ENCODE measurements at regions not wholly inside any gene's neighbourhood (a gene's known extent, or its start where the extent isn't known, plus 50 kb on each side); places are given as distances from the start of the nearest gene placed in this dataset.

DNA sequence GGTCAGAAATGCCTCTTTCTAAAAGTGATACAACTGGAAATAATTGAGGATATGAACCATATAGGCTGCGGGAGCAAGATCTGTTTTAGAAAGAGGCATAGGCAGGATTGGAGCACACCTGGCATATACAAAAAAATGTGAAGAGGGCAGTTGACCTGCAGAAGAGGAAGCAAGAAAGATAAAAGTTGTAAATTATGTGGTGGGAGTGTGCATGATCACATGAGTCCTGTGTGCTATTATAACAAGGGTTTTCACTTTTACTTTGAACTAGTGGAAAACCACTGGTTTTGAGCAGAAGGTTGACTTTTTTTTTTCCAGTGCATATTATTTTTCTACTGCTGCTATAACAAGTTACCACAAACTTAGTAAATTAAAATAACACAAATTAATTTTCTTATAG is 489.3 kb downstream of the ANXA1 start:
- Histone ChIP-seq H3K27ac (ENCODE audit: low read depth in 1 of 2, low read length in 2 of 2) (no peak overlapping the region), H3K79me2 (ENCODE audit: insufficient read depth, low read length) (no peaks in the 10 kb centered on the region), H3K4me1 (ENCODE audit: control insufficient read depth in 1 of 2, insufficient read depth in 2 of 2, low read length in 2 of 2) (no peaks in the 10 kb centered on the region), H3K36me3 (replicated peaks in 1 of 2; ENCODE audit: control insufficient read depth in 1 of 2, insufficient read depth in 2 of 2, low read length in 2 of 2) (no peaks in the 10 kb centered on the region), H3K9me3 (replicated peaks in 1 of 2; ENCODE audit: control insufficient read depth in 1 of 2, insufficient read depth in 1 of 2, low read length in 2 of 2) (peaks cover 0 to 4% of the 10 kb centered on the region in 2 donors), H3K27me3 (ENCODE audit: control insufficient read depth in 2 of 2, insufficient read depth in 2 of 2, low read length in 2 of 2) (no peaks in the 10 kb centered on the region), H3K4me3 (replicated peaks in 1 of 3; ENCODE audit: low read depth in 2 of 3, low read length in 3 of 3) (no peak overlapping the region), H4K20me1 (ENCODE audit: insufficient read depth, low read length) (no peaks in the 10 kb centered on the region), H2AFZ (ENCODE audit: insufficient read depth, low read depth, low read length, poor library complexity, severe bottlenecking) (no peak overlapping the region), H3K9ac (ENCODE audit: insufficient read depth, low read length, poor library complexity, severe bottlenecking) (no peak overlapping the region), H3K4me2 (replicated peaks; ENCODE audit: extremely low read depth, low read length, poor library complexity, severe bottlenecking) (no peak overlapping the region)
- no peaks in the 10 kb centered on the region for H3K4me1 Mint-ChIP-seq
- DNase-seq = no peak
- H3K27ac Mint-ChIP-seq = no peak overlapping the region
- no peaks in the 10 kb centered on the region for H3K36me3 Mint-ChIP-seq
- H3K4me3 Mint-ChIP-seq = no peak overlapping the region
- TF ChIP-seq, protein P1, sequence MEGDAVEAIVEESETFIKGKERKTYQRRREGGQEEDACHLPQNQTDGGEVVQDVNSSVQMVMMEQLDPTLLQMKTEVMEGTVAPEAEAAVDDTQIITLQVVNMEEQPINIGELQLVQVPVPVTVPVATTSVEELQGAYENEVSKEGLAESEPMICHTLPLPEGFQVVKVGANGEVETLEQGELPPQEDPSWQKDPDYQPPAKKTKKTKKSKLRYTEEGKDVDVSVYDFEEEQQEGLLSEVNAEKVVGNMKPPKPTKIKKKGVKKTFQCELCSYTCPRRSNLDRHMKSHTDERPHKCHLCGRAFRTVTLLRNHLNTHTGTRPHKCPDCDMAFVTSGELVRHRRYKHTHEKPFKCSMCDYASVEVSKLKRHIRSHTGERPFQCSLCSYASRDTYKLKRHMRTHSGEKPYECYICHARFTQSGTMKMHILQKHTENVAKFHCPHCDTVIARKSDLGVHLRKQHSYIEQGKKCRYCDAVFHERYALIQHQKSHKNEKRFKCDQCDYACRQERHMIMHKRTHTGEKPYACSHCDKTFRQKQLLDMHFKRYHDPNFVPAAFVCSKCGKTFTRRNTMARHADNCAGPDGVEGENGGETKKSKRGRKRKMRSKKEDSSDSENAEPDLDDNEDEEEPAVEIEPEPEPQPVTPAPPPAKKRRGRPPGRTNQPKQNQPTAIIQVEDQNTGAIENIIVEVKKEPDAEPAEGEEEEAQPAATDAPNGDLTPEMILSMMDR (IDR thresholded peaks at IDR 0.05) = no peak
- H3K27me3 Mint-ChIP-seq (ENCODE audit: low read depth in 3 of 3) = peaks cover 0 to 1% (median 0%) of the 10 kb centered on the region in 3 donors
- intact Hi-C loops (cut with micrococcal nuclease) = no loop called here
- peaks cover 0 to 1% (median 0%) of the 10 kb centered on the region in 7 donors for H3K9me3 Mint-ChIP-seq
- 92% methylated on average over 1 of the region's 1 CpG for WGBS (ENCODE audit: insufficient coverage)

DNA sequence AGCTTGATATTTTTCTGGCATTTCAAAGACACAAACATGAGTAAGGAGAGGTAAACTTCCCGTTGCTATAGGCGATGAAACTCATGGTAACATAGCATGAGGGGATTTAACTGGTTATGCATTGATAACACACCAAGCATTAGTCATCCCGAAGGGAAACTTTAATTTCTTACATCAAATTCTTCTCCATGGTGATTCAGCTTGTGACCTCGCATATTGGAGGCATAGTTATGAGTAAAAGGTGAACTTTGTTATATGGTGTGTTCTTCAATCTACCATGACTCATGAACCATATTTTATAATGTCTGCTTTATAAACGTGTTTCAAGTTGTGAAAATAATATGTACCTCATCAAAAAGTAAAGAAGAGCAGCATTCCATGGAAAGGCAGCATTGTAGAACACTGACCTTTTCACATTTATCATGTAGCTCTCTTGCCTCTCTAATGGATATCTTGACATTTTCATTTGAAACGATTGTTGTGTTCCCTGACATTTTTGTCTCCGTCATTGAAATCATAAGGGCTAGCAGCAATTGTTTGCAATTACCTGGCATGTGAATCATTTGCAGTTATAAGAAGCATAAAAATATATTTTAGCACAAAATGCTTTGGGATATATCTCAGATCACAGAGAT is 491.8 kb downstream of the ANXA1 start:
- Histone ChIP-seq H3K4me3 (replicated peaks in 1 of 3; ENCODE audit: low read depth in 2 of 3, low read length in 3 of 3) (no peak overlapping the region), H3K27me3 (ENCODE audit: control insufficient read depth in 2 of 2, insufficient read depth in 2 of 2, low read length in 2 of 2) (no peaks in the 10 kb centered on the region), H4K20me1 (ENCODE audit: insufficient read depth, low read length) (no peaks in the 10 kb centered on the region), H3K9ac (ENCODE audit: insufficient read depth, low read length, poor library complexity, severe bottlenecking) (no peak overlapping the region), H3K79me2 (ENCODE audit: insufficient read depth, low read length) (no peaks in the 10 kb centered on the region), H2AFZ (ENCODE audit: insufficient read depth, low read depth, low read length, poor library complexity, severe bottlenecking) (no peak overlapping the region), H3K9me3 (replicated peaks in 1 of 2; ENCODE audit: control insufficient read depth in 1 of 2, insufficient read depth in 1 of 2, low read length in 2 of 2) (peaks cover 7 to 15% of the 10 kb centered on the region in 2 donors), H3K4me1 (ENCODE audit: control insufficient read depth in 1 of 2, insufficient read depth in 2 of 2, low read length in 2 of 2) (no peaks in the 10 kb centered on the region), H3K36me3 (replicated peaks in 1 of 2; ENCODE audit: control insufficient read depth in 1 of 2, insufficient read depth in 2 of 2, low read length in 2 of 2) (no peaks in the 10 kb centered on the region), H3K27ac (ENCODE audit: low read depth in 1 of 2, low read length in 2 of 2) (no peak overlapping the region), H3K4me2 (replicated peaks; ENCODE audit: extremely low read depth, low read length, poor library complexity, severe bottlenecking) (no peak overlapping the region)
- Mint-ChIP-seq H3K27me3 (ENCODE audit: low read depth in 3 of 3) (peaks cover 0 to under 1% (median 0%) of the 10 kb centered on the region in 3 donors), H3K27ac (no peak overlapping the region), H3K36me3 (no peaks in the 10 kb centered on the region), H3K4me3 (no peak overlapping the region), H3K9me3 (peaks cover 0 to 9% (median 2%) of the 10 kb centered on the region in 7 donors), H3K4me1 (no peaks in the 10 kb centered on the region)
- TF ChIP-seq, protein P1 (IDR thresholded peaks at IDR 0.05) = no peak
- intact Hi-C loops (cut with micrococcal nuclease) = no loop called here
- no peak for DNase-seq
- WGBS (ENCODE audit: insufficient coverage) = no CpG with 5 or more reads among the region's 7 CpGs

All from CD14-positive monocyte (primary cell).